Activated CD8-positive, alpha-beta T cell treated with anti-CD3 and anti-CD28 coated beads, Interleukin-2, amount 10 ng/mL, durations not matched to agents 7 days and 5 days (primary cell): ENCODE measurements at regions not wholly inside any gene's neighbourhood (a gene's known extent, or its start where the extent isn't known, plus 50 kb on each side); places are given as distances from the start of the nearest gene placed in this dataset.

Experiments
- ATAC-seq: fragments of 150-1000 bp; cut with Tn5 transposase; one replicate; pipeline ENCODE4 v1.10.0; 2021; ENCODE audit warnings: moderate library complexity
- CTCF ChIA-PET: fragments of 350-600 bp; sonication (Branson Sonifier 250); formaldehyde crosslinking; loops from one replicate; lab custom pipeline; 2021; ENCODE audit warnings: antibody characterized with exemption; lab: Charles Lee
- POLR2A ChIA-PET: fragments of 350-600 bp; sonication (Branson Sonifier 250); formaldehyde crosslinking; loops from one replicate; lab custom pipeline; 2021; ENCODE audit warnings: antibody characterized with exemption; lab: Charles Lee
- DNase-seq: peaks from one replicate; pipeline ENCODE4 v3.0.0-alpha.2; 2020
- H3K27ac Mint-ChIP-seq: one replicate; pipeline ENCODE4 v1.8.0; 2021; ENCODE audit warnings: mild to moderate bottlenecking, mixed read lengths
- H3K27me3 Mint-ChIP-seq: one replicate; pipeline ENCODE4 v1.8.0; 2021; ENCODE audit warnings: low read depth, mixed read lengths
- H3K36me3 Mint-ChIP-seq: one replicate; pipeline ENCODE4 v1.8.0; 2021; ENCODE audit warnings: low read depth, mixed read lengths
- H3K4me1 Mint-ChIP-seq: one replicate; pipeline ENCODE4 v1.8.0; 2021; ENCODE audit warnings: low read depth, mixed read lengths
- H3K4me3 Mint-ChIP-seq: one replicate; pipeline ENCODE4 v1.8.0; 2021; ENCODE audit warnings: mild to moderate bottlenecking, mixed read lengths
- H3K9me3 Mint-ChIP-seq: one replicate; pipeline ENCODE4 v1.8.0; 2022; ENCODE audit warnings: mixed read lengths; ENCODE audit not compliant: insufficient read depth

DNA sequence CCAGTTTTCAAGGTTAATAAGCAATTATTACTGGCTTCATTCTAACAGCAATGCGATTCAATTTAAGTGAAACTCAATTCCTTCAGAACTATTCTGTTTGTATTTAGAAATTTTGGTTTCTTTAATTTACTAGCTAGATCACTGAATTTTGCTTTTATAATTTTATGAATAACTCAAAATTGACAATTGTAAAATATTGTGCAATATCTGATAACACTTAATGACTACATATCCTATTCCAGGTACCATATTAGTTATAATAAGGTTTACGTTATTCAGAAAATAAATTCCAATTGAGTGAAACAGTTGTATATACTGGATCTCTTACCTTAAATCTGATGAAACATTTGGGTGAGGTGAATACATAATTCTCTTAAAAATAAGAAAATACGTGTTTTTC, 1348.3 kb upstream of the CDH6 start:
- H3K36me3 Mint-ChIP-seq, result no peaks in the 10 kb centered on the region
- H3K4me1 Mint-ChIP-seq, result no peaks in the 10 kb centered on the region
- ChIA-PET POLR2A (no interaction called here), CTCF (no interaction called here)
- DNase-seq (no peak), ATAC-seq (no peak)
- no peak overlapping the region for H3K4me3 Mint-ChIP-seq
- no peak overlapping the region for H3K27ac Mint-ChIP-seq
- peaks cover 8% of the 10 kb centered on the region for H3K9me3 Mint-ChIP-seq
- H3K27me3 Mint-ChIP-seq, result no peaks in the 10 kb centered on the region

DNA sequence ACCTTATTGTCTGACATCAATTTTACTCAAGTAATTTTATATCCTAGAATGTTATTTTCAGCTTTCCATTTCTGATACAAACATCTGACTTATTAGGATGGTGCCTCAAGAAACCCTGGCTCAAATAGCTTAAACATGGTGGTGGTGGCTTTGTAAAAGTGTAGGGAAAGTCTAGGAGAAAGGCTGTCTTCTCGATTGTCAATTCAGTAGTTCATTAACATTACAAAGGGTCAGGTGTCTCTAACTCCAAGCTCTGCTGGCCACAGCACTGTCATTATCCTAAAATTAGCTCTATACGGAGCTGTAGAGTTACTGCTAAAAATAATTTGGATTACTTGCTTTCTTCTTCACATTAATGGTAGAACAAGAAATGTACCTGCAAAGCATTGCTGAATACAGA, 1360.1 kb upstream of the CDH6 start:
- Mint-ChIP-seq H3K27ac (no peak overlapping the region), H3K27me3 (no peaks in the 10 kb centered on the region), H3K36me3 (no peaks in the 10 kb centered on the region), H3K4me1 (no peaks in the 10 kb centered on the region), H3K9me3 (peaks cover 27% of the 10 kb centered on the region), H3K4me3 (no peak overlapping the region)
- CTCF ChIA-PET, result no interaction called here
- POLR2A ChIA-PET, result no interaction called here
- ATAC-seq, result no peak
- no peak for DNase-seq

DNA sequence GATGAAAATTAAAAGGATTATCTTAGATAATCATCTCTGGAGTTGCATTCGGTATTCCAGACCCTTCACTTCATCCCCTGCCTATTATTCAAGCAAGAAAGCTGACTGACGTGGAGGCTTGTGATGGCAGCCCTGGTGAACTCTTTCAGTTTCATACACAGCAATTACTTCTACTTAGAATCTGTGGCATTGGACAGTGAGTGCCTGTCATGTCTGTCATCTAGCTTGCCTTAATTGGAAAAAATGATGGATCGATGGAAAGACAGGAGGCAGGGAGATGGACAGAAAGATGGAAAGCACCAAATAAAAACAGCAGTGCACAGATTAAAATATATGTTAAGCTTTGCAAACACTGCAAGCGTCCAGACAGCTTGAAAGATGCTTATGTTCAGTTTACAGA, 1371.0 kb upstream of the CDH6 start:
- no peaks in the 10 kb centered on the region for H3K4me1 Mint-ChIP-seq
- no peak overlapping the region for H3K4me3 Mint-ChIP-seq
- peaks cover 9% of the 10 kb centered on the region for H3K9me3 Mint-ChIP-seq
- no peak for ATAC-seq
- no peak overlapping the region for H3K27ac Mint-ChIP-seq
- DNase-seq, result no peak
- POLR2A ChIA-PET, result no interaction called here
- H3K27me3 Mint-ChIP-seq, result no peaks in the 10 kb centered on the region
- H3K36me3 Mint-ChIP-seq, result no peaks in the 10 kb centered on the region
- CTCF ChIA-PET, result interaction anchor here (1.1 kb wide), 1 partner anchor 258 kb away, joined by 3 read pairs; no protein-coding TSS in a partner anchor

DNA sequence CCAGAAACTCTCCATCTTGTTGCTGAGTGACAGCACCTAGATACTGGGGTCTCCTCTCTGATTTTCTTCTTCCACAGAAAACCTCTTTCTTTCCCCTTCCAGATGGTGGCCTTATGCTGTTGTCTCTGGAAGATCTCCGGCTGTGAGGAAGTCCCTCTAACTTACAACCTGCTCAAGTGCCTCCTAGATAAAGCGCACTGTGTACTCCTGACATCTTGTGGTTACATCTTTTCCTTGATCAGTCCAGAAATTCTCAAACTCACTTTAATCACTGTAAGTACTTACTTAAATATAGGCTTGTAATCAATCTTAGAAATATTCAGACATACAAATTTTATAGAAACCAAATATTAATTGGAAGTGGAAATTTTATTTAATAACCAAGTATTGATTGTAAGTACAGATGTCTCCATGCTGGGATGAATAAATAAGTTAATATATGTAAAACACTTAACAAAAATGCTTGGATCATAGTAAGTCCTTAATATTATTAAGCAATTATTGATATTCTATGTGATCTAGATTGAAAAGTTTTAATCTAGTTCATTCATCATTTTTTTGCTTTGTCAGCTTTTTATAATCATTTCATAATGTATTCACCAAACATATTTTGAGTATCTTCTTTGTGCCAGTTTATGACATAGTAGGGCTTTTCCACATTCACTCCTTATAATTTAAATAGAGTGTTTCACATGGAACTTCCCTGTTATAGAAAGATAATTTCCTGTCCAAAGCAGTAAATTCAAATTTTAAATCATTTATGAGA, 1381.4 kb upstream of the CDH6 start:
- Mint-ChIP-seq H3K9me3 (peaks cover 26% of the 10 kb centered on the region), H3K27me3 (no peaks in the 10 kb centered on the region), H3K4me1 (no peaks in the 10 kb centered on the region), H3K4me3 (no peak overlapping the region), H3K27ac (no peak overlapping the region), H3K36me3 (no peaks in the 10 kb centered on the region)
- ChIA-PET CTCF (no interaction called here), POLR2A (no interaction called here)
- DNase-seq, result no peak
- no peak for ATAC-seq

DNA sequence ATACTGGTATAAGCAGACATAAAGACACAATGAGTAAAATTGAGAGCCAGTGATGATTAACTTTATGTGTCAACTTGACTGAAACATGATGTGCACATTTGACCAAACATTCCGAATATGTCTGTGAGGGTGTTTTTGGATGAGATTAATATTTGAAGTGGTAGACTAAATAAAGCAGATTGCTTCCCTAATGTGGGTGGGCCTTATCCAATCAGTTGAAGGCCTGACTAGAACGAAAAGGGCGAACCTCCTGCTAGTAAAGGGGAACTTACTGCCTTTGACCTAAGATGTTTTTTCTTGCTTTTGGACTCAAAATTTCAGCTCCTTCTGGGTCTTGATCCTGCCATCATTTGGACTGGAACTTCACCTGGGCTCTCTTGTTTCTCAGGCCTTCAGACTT, 1387.7 kb upstream of the CDH6 start:
- DNase-seq, result no peak
- Mint-ChIP-seq H3K4me3 (no peak overlapping the region), H3K4me1 (no peaks in the 10 kb centered on the region)

DNA sequence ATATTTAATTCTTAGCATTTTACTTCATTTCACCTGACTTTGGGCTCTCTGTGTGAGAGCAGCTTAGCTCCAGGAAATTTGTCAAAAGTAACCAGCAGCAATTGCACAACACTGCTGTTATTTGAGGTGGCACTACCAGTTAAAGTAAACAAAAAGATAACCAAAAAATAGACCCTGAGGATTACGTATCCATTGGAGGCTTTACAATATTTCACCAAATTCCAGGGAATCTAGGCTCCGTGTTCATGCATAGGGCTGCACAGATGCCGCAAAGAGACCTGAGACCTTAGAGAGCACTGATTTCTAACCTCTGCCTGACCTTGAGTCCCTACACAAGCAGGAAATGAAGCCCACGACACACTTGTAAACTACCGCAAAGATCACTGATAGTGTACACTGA, 1392.7 kb upstream of the CDH6 start:
- ATAC-seq (no peak), DNase-seq (no peak)
- CTCF ChIA-PET, result no interaction called here
- no peaks in the 10 kb centered on the region for H3K36me3 Mint-ChIP-seq
- no peak overlapping the region for H3K4me3 Mint-ChIP-seq
- POLR2A ChIA-PET, result no interaction called here
- H3K4me1 Mint-ChIP-seq, result no peaks in the 10 kb centered on the region
- H3K27ac Mint-ChIP-seq, result no peak overlapping the region
- H3K9me3 Mint-ChIP-seq, result peaks cover 3% of the 10 kb centered on the region
- H3K27me3 Mint-ChIP-seq, result no peaks in the 10 kb centered on the region

More for the DNA sequence above, 1387.7 kb upstream of the CDH6 start:
- no peak overlapping the region for H3K27ac Mint-ChIP-seq
- POLR2A ChIA-PET, result no interaction called here
- H3K27me3 Mint-ChIP-seq, result no peaks in the 10 kb centered on the region
- ATAC-seq, result no peak
- peaks cover 16% of the 10 kb centered on the region for H3K9me3 Mint-ChIP-seq
- H3K36me3 Mint-ChIP-seq, result no peaks in the 10 kb centered on the region
- CTCF ChIA-PET, result no interaction called here

DNA sequence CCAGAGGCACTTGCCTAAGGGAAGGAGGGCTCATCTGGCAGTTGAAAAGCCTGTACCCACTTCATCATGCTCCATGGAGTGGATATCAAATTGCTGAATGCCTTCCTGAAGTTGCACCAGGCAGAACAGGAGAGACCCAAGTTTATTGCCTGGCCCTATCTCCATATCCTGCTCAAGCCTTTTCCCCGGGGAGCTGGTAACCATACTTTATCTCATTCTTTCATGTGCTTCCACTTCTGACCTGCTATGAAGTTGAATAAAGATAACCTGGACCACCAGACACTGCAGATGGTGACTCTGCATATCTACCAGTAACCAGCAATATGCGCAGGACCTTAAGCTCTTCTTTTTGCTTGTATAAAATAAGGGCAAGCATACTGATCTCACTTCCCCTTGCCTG, 1397.5 kb upstream of the CDH6 start:
- CTCF ChIA-PET, result no interaction called here
- no peak overlapping the region for H3K4me3 Mint-ChIP-seq
- H3K27ac Mint-ChIP-seq, result no peak overlapping the region
- ATAC-seq, result no peak
- POLR2A ChIA-PET, result no interaction called here
- peaks cover 13% of the 10 kb centered on the region for H3K9me3 Mint-ChIP-seq
- H3K27me3 Mint-ChIP-seq, result no peaks in the 10 kb centered on the region
- H3K4me1 Mint-ChIP-seq, result no peaks in the 10 kb centered on the region
- DNase-seq, result no peak
- H3K36me3 Mint-ChIP-seq, result no peaks in the 10 kb centered on the region

DNA sequence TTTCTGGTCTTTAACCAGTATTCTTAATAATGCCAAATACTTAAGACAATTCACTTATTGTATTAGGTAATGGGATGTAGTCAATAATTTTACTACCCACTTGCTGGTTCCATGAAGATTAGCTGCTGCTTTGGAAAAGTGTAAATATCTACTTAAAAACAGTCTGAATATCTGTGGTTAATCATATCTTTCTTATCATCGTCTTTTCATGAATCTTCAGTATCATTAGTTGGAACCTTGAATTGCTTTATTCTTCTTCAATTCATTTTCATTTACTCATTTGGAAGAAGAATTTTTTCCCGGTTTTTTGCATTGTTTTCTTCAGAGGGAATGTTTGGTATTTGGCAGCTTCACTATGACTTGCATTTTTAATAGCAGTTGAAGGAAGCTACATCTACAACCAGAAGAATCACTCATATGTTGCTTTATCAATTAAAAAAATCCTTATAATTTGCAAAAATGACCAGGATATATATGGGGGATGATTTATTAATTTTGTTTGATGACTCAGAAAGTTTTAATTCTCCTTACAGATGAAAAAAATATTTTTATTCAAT, 1398.3 kb upstream of the CDH6 start:
- H3K36me3 Mint-ChIP-seq, result no peaks in the 10 kb centered on the region
- H3K4me1 Mint-ChIP-seq, result no peaks in the 10 kb centered on the region
- ChIA-PET POLR2A (no interaction called here), CTCF (no interaction called here)
- H3K9me3 Mint-ChIP-seq, result peaks cover 13% of the 10 kb centered on the region
- no peak overlapping the region for H3K27ac Mint-ChIP-seq
- DNase-seq (no peak), ATAC-seq (no peak)
- no peaks in the 10 kb centered on the region for H3K27me3 Mint-ChIP-seq
- no peak overlapping the region for H3K4me3 Mint-ChIP-seq

DNA sequence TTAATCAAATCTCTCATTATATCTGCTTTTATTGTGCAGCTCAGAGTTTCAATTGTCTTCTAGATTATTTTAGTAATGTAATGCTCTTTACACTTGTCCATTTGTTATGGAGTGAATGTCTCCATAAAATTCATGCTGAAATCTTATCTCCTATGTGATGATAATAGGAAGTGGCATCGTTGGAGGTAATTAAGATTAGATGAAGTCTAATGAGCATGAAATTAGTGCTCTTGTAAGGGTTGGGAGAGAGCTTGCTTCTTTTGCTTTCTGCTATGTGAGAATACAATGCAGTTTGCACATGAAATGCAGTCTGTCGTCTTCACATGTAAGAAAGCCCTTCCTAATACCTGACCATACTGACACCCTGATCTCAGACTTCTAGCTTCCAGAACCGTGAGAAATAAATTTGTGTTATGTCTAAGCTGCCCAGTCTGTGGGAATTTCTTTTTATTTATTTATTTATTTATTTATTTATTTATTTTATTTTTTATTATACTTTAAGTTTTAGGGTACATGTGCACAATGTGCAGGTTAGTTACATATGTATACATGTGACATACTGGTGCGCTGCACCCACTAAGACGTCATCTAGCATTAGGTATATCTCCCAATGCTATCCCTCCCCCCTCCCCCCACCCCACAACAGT, 1399.2 kb upstream of the CDH6 start:
- Mint-ChIP-seq H3K27me3 (no peaks in the 10 kb centered on the region), H3K36me3 (no peaks in the 10 kb centered on the region), H3K27ac (no peak overlapping the region), H3K4me1 (no peaks in the 10 kb centered on the region), H3K9me3 (peaks cover 18% of the 10 kb centered on the region), H3K4me3 (no peak overlapping the region)
- ATAC-seq (no peak), DNase-seq (no peak)
- CTCF ChIA-PET, result no interaction called here
- POLR2A ChIA-PET, result no interaction called here

DNA sequence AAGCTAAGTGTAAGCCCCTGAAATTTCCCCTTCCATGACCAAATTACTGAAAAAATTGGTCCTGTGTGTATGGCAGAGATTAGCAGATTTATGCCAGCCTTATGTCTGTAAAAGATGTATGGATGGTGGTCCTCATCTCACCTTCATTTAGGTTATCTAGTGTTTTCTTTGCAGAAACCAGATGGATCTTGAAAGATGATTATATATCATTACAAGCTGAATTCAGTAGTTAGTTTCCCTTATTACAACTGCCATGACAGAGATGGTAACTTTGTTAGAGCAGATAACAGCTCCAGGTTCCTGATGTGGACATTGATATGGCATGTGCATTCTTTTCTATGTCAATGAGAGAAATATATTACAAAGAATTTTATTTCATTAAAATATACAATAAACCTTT, 1403.2 kb upstream of the CDH6 start:
- Mint-ChIP-seq H3K4me1 (no peaks in the 10 kb centered on the region), H3K9me3 (peaks cover 21% of the 10 kb centered on the region), H3K4me3 (no peak overlapping the region), H3K27me3 (no peaks in the 10 kb centered on the region), H3K27ac (no peak overlapping the region), H3K36me3 (no peaks in the 10 kb centered on the region)
- no peak for ATAC-seq
- POLR2A ChIA-PET, result no interaction called here
- no peak for DNase-seq
- CTCF ChIA-PET, result no interaction called here

DNA sequence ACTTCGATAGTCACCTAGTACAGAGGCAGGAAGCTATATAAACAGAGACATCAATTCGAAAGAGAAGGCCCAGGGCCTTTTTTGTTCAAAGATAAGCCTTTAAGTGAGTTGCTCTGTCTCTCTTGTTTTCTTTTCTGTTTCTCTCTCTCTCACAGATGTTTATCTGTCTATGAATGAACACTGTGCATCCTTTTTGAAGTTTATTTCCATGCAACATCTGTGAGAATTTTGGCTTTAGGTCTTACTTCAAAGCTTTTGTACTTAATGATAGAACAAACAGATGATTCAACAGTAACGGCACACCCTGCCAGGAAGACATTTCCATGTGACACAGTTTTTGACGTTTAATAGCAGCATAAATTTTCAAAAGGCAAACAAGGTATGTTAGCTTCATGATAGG, 1413.1 kb upstream of the CDH6 start:
- Mint-ChIP-seq H3K36me3 (no peaks in the 10 kb centered on the region), H3K27me3 (no peaks in the 10 kb centered on the region), H3K9me3 (peaks cover 17% of the 10 kb centered on the region), H3K27ac (no peak overlapping the region), H3K4me1 (no peaks in the 10 kb centered on the region), H3K4me3 (no peak overlapping the region)
- ATAC-seq (no peak), DNase-seq (no peak)
- POLR2A ChIA-PET, result no interaction called here
- CTCF ChIA-PET, result no interaction called here

DNA sequence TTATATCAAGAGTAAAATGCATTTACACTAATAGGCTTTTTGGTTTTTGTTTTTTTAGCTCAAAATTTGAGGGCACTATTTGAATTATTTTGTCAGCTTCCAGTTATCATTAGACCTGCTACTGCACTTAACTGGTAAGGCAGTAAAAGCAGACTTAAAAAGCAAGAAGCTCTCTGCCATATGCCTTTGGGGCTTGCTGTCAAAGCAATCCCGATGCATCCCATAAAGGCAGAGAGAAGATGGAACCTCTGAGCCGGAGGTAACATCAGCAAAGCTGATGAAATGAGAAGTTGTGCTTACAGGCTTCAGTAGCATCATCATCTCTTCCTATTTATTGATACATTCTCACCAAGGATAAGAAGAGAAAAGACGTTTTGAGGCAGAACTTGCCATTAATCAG, 1414.3 kb upstream of the CDH6 start:
- DNase-seq, result no peak
- CTCF ChIA-PET, result no interaction called here
- H3K4me1 Mint-ChIP-seq, result no peaks in the 10 kb centered on the region
- no peaks in the 10 kb centered on the region for H3K27me3 Mint-ChIP-seq
- H3K4me3 Mint-ChIP-seq, result no peak overlapping the region
- ATAC-seq, result no peak
- peaks cover 16% of the 10 kb centered on the region for H3K9me3 Mint-ChIP-seq
- no peaks in the 10 kb centered on the region for H3K36me3 Mint-ChIP-seq
- POLR2A ChIA-PET, result no interaction called here
- no peak overlapping the region for H3K27ac Mint-ChIP-seq
